HG02763 (cell line): ENCODE measurements at regions not wholly inside any gene's neighbourhood (a gene's known extent, or its start where the extent isn't known, plus 50 kb on each side); places are given as distances from the start of the nearest gene placed in this dataset.
"Not testable (repeated sequence)": the region's sequence is repeated elsewhere in the genome, so short reads cannot be mapped to it uniquely, and the experiment has no call there.

Experiments
- ATAC-seq: cut with Tn5 transposase; IDR thresholded peaks from one replicate; pipeline ENCODE4 v1.9.1; 2021; ENCODE audit warnings: mild to moderate bottlenecking, moderate library complexity; ENCODE audit not compliant: unreplicated experiment

DNA sequence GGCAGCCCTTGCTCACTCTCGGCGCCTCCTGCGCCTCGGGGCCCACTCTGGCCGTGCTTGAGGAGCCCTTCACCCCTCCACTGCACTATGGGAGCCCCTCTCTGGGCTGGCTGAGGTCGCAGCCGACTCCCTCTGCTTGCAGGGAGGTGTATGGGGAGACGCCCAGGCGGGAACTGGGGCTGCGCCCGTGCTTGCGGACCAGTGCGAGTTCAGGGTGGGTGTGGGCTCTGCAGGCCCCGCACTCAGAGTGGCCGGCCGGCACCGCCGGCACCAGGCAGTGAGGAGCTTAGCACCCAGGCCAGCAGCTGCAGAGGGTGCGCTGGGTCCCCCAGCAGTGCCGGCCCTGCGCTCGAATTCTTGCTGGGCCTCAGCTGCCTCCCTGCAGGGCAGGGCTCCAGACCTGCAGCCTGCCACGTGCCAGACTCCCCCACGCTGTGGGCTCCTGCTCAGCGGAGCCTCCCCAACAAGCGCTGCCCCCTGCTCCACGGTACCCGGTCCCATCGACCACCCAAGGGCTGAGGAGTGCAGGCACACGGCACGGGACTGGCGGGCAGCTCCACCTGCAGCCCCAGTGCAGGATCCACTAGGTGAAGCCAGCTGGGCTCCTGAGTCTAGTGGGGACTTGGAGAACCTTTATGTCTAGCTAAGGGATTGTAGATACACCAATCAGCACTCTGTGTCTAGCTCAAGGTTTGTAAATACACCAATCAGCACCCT, 54.0 kb upstream of the WWC2 start:
- not testable (repeated sequence) for ATAC-seq

DNA sequence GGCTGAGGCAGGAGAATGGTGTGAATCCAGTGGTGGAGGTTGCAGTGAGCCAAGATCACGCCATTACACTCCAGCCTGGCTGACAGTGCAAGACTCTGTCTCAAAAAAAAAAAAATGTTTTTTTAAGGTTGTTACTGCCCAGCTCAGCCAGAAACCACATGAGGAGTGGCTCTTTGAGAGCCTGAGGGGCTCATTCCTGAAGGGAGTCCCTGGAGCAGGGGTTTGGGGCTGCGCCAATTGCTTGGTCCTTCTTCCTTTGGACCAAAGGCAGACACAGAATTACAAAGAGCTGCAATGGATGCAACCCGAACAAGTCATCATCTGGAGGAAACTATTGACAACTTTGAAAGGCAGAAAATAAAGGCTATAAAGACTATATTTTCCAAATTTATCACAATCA, 60.6 kb upstream of the WWC2 start:
- ATAC-seq: no peak

- ATAC-seq: no peak
Observed at GRCh38 chr4:183035726-183036415, 63.2 kb upstream of the WWC2 start.

- no peak for ATAC-seq
Observed at GRCh38 chr4:183035256-183035655, 63.8 kb upstream of the WWC2 start.

DNA sequence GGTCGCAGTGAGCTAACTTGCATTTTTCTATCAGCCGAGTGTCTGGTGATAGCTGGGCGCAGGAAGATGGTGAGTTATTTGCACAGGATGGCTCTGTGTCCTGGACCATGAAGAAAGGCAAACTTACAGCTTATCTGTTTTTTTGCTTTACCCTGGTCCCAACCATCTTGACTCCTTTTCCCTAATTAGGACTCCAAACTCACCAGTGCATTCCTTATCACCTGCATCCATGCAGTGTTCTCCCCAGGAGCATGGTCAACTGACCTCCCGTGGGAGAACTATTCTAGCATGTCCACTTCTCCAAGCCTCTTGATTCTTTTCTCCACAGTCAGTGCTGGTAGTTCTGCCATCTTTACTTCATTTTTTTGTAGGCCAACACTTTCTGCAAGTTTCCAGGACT, 68.2 kb upstream of the WWC2 start:
- ATAC-seq: no peak

DNA sequence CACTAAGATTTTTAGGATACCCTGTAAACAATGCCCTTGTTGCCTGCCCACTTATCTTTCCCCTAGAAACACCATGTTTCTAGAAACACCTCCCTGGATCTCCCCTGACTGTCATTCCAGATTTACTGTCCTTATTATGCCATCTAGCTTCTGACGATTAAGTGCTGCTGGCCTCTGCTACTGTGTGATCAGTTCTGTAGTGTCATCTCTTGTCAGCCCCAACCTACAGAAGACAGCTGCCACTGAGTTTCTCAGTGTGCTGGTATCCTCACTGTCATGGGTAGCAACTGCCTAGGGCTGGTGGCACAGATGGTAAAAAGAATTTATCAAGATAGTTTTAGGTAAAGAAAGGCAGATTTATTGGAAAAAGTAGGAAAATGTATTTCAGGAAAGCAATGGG, 68.7 kb upstream of the WWC2 start:
- no peak for ATAC-seq

GRCh38 chr4:183029365-183029764, 69.7 kb upstream of the WWC2 start:
- no peak for ATAC-seq

GRCh38 chr4:183026701-183027100, 72.4 kb upstream of the WWC2 start:
- ATAC-seq: no peak

- no peak for ATAC-seq
Observed at GRCh38 chr4:183022617-183023016, 76.4 kb upstream of the WWC2 start.

GRCh38 chr4:183017962-183018361, 81.1 kb upstream of the WWC2 start:
- ATAC-seq: no peak

DNA sequence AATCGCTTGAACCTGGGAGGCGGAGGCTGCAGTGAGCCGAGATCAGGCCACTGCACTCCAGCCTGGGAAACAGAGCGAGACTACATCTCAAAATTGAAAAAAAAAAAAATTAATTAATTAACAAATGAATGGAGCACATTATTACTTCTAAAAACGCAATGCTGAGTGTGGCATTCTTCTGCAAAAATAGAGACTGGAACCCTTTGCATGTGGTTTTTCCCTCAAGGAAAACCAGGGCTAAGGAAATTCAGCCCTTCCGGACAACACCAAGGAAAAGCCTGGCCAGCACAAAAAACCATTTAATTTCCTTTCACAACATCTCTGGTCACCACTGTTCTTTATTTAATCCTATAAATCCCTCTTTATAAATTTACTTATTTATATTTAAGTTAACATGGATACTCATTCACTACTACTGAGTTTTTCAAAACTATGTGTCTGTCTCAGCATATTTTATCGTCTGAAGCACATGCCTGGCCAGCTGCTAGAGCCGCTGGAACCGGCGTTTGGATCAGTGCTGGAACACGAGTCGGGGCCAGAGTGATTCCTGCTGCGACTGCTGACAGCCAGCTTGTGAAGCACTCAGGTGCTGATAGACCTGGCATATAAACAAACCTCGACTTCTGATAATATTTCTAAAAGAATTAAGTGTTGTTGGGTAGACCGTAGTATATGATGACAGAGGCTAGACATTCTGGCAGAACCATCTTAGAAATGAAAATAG, 84.5 kb upstream of the WWC2 start:
- ATAC-seq: no peak

DNA sequence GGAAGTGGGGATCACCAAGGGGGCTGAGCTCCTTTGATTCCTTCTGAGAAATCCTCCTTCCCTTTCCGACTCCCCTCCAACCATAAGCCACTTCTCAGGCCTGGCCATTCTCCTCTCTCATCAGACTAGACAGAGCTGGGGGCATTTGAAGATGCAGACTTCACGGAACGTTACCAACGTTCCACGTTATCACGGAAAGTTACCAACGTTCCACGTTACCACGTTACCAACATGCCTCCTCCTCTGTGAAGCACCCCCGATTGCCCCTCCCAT, 85.4 kb upstream of the WWC2 start:
- no peak for ATAC-seq

DNA sequence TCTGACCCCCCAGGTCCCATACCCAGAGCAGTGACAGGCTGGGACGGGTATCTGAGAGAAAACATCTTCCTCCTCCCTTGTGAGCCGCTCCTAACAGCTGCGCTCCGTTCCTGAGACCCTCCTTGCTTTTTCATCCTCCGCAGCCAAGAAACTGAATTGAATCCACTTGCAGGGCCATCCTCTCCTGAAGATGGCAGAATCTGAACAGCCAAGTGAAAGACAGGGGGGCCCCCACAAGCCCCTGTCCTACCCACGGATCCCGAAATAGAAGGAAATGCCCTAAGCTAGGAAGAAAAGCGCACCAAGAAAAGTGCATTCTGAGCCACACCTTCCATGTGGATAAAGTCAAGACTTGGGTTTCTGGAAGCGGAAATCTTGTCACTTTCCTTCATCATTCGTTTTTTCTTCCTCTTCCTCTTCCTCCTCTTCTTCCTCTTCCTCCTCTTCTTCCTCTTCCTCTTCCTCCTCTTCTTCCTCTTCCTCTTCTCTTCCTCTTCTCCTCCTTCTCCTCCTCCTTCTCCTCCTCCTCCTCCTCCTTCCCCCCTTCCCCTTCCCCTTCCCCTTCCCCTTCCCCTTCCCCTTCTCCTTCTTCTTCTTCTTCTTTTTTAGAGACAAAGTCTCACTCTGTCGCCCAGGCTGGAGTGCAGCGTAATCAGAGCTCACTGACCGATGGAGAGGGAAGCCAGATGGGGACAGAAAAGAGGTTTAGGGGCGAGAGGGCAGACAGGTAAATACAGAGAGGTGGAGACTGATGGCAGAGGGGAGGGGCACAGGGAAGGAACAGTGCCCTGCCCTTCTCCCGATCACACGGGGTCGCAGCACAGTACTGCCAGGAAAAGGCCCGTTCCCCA, 86.0 kb upstream of the WWC2 start:
- no peak for ATAC-seq

DNA sequence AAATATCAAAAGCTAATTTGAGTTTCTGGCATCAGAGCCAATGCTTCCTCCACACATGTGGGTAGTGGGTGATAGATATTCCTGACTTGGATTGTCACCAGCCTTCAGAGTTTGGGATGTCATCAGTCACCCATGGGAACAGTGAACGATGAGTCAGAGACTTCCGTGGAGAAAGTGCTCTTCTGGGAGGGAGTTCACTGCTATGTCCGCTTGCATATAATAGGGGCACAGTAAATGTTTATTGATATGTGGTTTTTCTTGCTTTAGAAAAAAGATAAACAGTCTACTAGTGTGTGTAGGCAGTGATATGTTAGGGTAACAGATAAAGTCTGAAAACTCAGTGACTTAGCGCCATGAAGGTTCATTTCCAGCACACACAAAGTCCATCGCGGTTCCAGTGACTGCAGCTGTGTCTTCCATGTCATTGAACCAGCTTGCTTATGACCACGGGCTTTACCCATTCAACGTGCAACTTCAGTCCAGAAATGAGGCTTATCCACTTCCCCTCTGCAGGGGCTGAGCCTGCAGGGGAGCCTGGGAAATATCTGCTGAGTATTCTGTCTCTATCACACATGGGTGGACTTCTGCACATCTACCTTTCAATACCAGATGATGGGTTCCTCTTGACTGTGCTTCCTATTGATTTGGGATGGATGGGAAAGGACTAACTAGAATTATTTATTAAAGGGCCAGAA, 87.7 kb upstream of the WWC2 start:
- ATAC-seq: no peak

- no peak for ATAC-seq
Observed at GRCh38 chr4:183008492-183008891, 90.6 kb upstream of the WWC2 start.

- ATAC-seq: not testable (repeated sequence)
Observed at GRCh38 chr4:183004370-183004769, 87.2 kb upstream of the DCTD start.

GRCh38 chr4:182994171-182994570, 77.0 kb upstream of the DCTD start:
- no peak for ATAC-seq

GRCh38 chr4:182978152-182978827, 61.1 kb upstream of the DCTD start:
- ATAC-seq: peak; percentile 68

DNA sequence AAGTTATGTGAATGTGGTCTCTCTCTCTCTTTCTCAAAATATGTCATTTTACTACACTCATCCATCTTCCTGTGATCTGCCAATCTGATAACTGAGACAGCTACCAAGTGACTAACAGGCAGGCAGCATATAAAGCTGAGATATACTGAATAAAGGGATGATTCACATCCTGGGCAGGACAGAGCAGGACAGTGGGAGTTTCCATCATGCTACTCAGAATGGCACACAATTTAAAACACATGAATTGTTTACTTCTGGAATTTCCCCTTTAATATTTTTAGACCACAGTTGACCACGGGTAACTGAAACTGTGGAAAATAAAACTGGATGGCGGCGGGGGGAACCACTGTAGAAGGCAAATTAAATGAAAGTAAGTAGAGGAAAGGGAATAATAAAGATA, 58.6 kb upstream of the DCTD start:
- peak; percentile 45 for ATAC-seq

DNA sequence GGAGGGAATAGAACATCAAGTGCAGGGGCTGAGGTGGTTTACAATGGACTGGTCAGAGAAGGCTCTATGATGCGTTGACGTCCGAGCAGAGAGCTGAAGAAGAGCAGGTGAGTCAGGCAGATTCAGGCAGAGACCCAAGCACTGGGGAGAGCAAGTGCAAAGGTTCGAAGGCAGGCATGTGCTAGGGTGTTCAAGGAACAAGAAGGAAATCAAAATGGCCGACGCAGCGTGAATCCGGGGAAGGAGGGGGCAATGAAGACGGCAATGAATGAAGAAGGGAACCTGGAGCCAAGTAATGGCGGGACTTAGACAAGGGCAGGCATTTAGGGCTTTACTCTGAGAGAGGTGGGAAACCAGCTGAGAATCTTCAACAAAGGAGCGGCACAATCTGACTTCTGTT, 56.8 kb upstream of the DCTD start:
- no peak for ATAC-seq
